GM19438 (cell line): ENCODE measurements at regions not wholly inside any gene's neighbourhood (a gene's known extent, or its start where the extent isn't known, plus 50 kb on each side); places are given as distances from the start of the nearest gene placed in this dataset.

Source experiments
- ATAC-seq: cut with Tn5 transposase; IDR thresholded peaks from one replicate; pipeline ENCODE4 v1.9.1; 2021; ENCODE audit warnings: low read depth; ENCODE audit not compliant: unreplicated experiment

DNA sequence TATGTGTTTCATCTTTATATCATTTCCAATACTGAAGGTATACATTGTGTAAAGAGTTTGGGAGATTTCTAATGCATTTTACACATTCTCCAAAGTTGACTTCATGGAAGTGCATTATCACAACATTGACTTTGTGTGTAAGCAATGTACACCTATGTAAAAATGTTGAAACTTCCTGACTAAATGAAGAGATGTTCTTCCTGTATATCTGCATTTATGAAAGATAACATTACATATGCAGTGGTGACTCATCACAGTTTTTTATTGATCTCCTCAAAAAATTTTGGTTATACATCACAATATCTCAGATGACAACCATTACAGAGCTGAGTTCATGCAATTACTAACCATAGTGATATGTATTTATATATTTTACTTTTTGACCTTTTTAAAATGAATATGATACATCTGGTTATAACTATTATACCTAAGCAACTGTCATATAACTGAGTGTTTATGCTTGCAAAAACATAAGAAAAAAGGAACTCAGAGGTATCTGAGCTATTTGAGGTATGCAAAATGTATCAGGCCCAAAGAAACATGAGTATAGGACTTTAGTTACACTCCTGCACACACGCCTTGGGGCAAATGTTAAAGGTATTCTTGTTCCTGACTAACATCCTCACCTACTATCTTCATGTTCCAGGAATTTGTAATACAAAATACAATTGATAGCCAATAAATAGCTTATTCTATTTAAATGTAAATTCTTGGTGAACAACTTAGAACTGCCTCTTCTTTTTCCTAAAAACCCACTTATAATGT, 88.2 kb upstream of the OLFM3 start:
- ATAC-seq: no peak

DNA sequence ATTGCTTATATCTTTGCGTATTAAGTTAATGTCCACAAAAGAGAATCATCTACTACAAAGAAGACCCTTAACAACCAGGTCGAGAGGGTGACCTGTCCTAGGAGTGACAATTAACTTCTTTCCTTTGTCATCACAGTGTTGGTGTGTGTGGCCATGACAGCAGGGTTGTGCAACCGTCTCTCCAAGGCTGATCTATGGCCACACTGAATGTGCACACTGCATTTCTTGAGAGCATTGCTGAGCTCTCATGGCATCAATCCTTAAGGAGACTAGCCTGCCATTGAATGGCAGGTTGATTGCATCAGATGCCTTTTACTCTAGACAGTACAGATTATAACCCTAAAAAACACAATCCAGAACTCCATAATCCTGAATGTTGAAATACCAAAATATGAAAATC, 86.5 kb upstream of the OLFM3 start:
- ATAC-seq: no peak

DNA sequence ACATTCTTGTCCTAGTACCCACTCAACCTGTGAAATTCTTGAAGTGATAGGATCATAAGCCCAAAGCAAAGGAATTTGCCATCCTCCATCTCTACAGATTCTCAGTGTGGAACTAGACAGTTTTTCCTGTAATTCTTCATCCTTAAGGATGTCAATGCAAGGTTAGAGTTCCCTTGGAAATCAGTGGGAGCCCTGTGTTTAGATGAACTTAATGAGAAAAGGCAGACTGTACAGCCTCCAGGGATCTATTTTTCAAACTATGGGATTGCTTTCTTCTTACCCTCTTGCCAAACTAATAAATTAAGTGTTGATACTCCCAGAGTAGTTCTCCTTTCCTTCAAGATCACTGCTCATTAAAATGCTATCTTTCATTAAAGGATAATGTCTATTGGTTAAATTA, 78.1 kb upstream of the OLFM3 start:
- ATAC-seq: no peak

DNA sequence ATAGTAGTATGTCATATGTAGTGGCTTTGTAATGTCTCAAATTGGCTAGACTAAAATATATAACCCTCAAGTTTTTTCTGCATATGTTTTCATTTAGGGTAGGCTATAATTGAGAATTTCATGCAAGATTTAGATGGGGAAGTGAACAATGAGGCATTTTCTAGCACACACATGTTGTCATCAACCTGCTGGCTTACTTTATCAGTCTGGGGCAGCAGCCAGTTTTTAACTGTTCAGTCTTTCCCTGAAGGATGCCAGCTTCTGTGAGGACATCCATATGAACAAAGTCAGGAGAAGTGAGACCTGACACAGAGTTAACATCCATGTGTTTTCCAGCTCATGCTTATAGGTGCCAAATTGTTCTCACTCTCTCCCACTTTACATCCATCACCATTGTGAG, 74.7 kb upstream of the OLFM3 start:
- ATAC-seq: no peak

DNA sequence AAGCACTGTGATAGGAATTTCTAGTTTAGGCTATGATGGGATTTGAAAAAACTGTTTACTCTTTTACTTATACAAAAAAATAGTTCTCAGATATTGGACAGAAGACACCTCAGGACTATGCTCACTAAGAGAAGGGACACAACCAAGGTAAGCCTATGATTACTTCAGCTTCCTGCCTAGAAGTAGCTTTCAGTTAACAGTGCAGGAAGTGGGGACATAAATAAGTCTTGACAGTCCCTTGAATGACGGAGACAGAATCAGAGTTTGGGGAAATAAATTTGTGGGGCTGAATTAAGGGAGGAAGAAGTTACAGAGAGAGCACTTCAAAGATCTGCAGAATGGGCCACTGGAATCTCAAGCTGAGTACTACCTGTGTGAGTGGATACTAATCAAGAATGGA, 53.8 kb upstream of the OLFM3 start:
- no peak for ATAC-seq

DNA sequence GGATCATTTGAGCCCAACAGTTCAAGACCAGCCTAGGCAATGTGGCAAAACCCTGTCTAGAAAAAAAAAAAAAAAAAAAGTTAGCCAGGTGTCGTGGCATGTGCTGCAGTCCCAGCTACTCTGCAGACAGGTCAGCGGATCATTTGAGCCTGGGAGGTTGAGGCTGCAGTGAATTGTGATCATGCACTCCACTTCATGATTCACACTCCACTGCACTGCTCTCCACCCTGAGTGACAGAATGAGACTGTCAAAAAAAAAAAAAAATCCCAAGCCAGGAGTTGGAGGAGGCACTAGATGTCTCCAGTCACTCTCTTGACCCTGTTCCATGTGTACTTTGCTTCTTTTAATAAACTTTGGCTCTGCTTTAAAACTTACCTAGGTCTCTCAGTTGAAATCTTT, 51.0 kb upstream of the OLFM3 start:
- no peak for ATAC-seq
